Panc1 (cell line): ENCODE measurements at regions not wholly inside any gene's neighbourhood (a gene's known extent, or its start where the extent isn't known, plus 50 kb on each side); places are given as distances from the start of the nearest gene placed in this dataset.

Experiments used
- ATAC-seq: fragments of 200-7000 bp; cut with Tn5 transposase; 2 replicates; pipeline ENCODE4 v1.9.1; 2020; ENCODE audit warnings: mild to moderate bottlenecking, moderate library complexity
- BruUV-seq: library from RNA; stranded (reverse); fragments of 400-500 nt; replicated peaks from 2 replicates; lab custom pipeline; 2021; lab: Mats Ljungman, UMichigan
- CTCF ChIA-PET: fragments of 300-600 bp; sonication (Branson Sonifier 250); formaldehyde crosslinking; loops from one replicate; lab custom pipeline; 2022; ENCODE audit warnings: antibody characterized with exemption; lab: Charles Lee
- POLR2A ChIA-PET: fragments of 300-600 bp; sonication (Branson Sonifier 250); formaldehyde crosslinking; loops from one replicate; lab custom pipeline; 2022; ENCODE audit warnings: antibody characterized with exemption; lab: Charles Lee
- DNase-seq: peaks from one replicate; pipeline ENCODE4 v3.0.0-alpha.2; 2010; ENCODE audit warnings: low read depth, low spot score
- H3K27ac ChIP-seq: 2 replicates; pipeline ENCODE4 v1.5.1; 2011; ENCODE audit warnings: mild to moderate bottlenecking, low read length, inconsistent platforms
- H3K27me3 ChIP-seq: fragments of 200-500 bp; sonication (Bioruptor generic); 2 replicates; pipeline ENCODE4 v1.6.0; 2014; ENCODE audit warnings: low read length, inconsistent platforms; ENCODE audit not compliant: control insufficient read depth, insufficient read depth
- H3K36me3 ChIP-seq: fragments of 200-500 bp; sonication (Bioruptor generic); 2 replicates; pipeline ENCODE4 v1.5.1; 2014; ENCODE audit warnings: inconsistent platforms, mild to moderate bottlenecking, low read length, moderate library complexity; ENCODE audit not compliant: control insufficient read depth, insufficient read depth
- H3K4me1 ChIP-seq: 2 replicates; pipeline ENCODE4 v1.5.1; 2011; ENCODE audit warnings: inconsistent platforms, mild to moderate bottlenecking, low read length, moderate library complexity; ENCODE audit not compliant: control insufficient read depth, insufficient read depth
- H3K4me3 ChIP-seq, 2 experiments: 2 replicates each; pipeline ENCODE4 v1.5.1; 2011 to 2012; ENCODE audit warnings: low read depth in 2 of 2, low read length in 2 of 2, mild to moderate bottlenecking in 2 of 2, inconsistent platforms in 1 of 2, moderate library complexity in 1 of 2
- H3K9me3 ChIP-seq: fragments of 200-500 bp; sonication (Bioruptor generic); 2 replicates; pipeline ENCODE4 v1.5.1; 2014; ENCODE audit warnings: low read depth, mild to moderate bottlenecking, inconsistent platforms, low read length, moderate library complexity; ENCODE audit not compliant: control insufficient read depth, insufficient read depth
- CTCF ChIP-seq: fragments of 450-650 bp; IDR thresholded peaks from 2 replicates; pipeline ENCODE4 v1.5.1; 2017; ENCODE audit warnings: mild to moderate bottlenecking
- POLR2AphosphoS5 ChIP-seq: IDR thresholded peaks from 2 replicates; pipeline ENCODE4 v1.6.1; 2012; ENCODE audit warnings: mild to moderate bottlenecking, low read depth, low read length, moderate library complexity
- REST ChIP-seq, 2 experiments: IDR thresholded peaks; 2 replicates each; pipeline ENCODE4 v1.6.1; 2011 to 2012; ENCODE audit warnings: low read depth in 2 of 2, control low read depth in 1 of 2, low read length in 1 of 2, mild to moderate bottlenecking in 1 of 2, moderate library complexity in 1 of 2; ENCODE audit not compliant: insufficient read depth in 1 of 2
- SIN3A ChIP-seq: IDR thresholded peaks from 2 replicates; pipeline ENCODE4 v1.6.1; 2012; ENCODE audit warnings: low read depth, mild to moderate bottlenecking, low read length, moderate library complexity, borderline replicate concordance; ENCODE audit not compliant: insufficient read depth
- TCF7L2 ChIP-seq: IDR thresholded peaks from 2 replicates; pipeline ENCODE4 v1.6.1; 2011; ENCODE audit warnings: mild to moderate bottlenecking, low read depth, low read length, inconsistent platforms
- in situ Hi-C: cut with HindIII; loops from 2 replicates; pipeline ENCODE4 v1.10.0; 2016; ENCODE audit warnings: low sequenced_read_pairs, low pct_unique_long_range_greater_than_20kb
- intact Hi-C: fragments of 100-400 bp; cut with micrococcal nuclease; formaldehyde crosslinking; loops from one replicate; pipeline ENCODE4 v1.10.0; 2022; ENCODE audit not compliant: unreplicated experiment

DNA sequence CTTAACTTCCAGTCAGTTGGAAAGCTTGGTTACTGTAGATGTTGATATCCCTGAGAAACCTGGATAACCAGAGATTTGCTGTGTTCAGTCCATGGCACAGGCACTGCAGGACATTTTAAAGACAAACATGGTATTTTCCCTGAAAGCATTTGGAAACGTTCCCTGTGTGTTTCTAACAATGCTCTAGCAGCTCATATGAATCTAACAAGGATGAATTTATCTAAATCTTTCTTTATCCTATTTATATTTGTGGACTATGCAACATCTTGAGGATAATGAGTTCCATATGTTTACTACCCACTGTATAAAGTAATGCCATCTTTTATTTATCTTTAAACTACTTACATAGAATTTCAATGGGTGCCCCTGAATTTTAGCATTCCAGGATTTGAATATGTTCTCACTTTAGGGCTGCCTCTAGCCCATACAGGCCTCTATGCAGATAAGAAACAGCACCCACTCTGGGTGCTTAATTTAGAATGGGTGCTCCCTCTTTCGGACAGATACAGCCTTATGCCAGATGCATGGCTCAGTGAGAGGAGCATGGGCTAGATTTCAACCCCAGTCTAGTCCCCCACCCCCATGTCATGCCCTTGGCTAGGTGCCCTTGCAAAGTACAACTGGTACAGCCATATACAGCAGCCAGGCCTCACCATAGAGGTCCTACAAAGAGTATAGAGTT, 50.6 kb upstream of the NEMP2 start:
- intact Hi-C loops = no loop called here
- H3K9me3 ChIP-seq = no peaks in the 10 kb centered on the region
- ATAC-seq (no peak), DNase-seq (no peak)
- ChIA-PET CTCF (interaction anchor here (0.7 kb wide), 1 partner anchor 458 kb away, joined by 10 read pairs; no protein-coding TSS in a partner anchor), POLR2A (no interaction called here)
- TF ChIP-seq SIN3A (no peak), TCF7L2 (no peak), CTCF (no peak), REST (IDR thresholded peaks at IDR 0.05; ENCODE audit: insufficient read depth in 1 of 2, low read depth in 2 of 2, low read length in 1 of 2) (no peak), POLR2AphosphoS5 (no peak)
- H3K27me3 ChIP-seq = no peaks in the 10 kb centered on the region
- H3K36me3 ChIP-seq = no peaks in the 10 kb centered on the region; the same call in 1 of the 2 replicates
- no TSS peak for BruUV-seq
- in situ Hi-C loops = no loop called here
- no peak overlapping the region for H3K4me3 ChIP-seq
- H3K4me1 ChIP-seq = no peaks in the 10 kb centered on the region; the same call in 1 of the 2 replicates
- H3K27ac ChIP-seq = no peak overlapping the region

- BruUV-seq = no TSS peak
- Histone ChIP-seq H3K9me3 (no peaks in the 10 kb centered on the region), H3K27ac (no peak overlapping the region), H3K4me3 (no peak overlapping the region), H3K4me1 (no peaks in the 10 kb centered on the region; the same call in 1 of the 2 replicates), H3K36me3 (no peaks in the 10 kb centered on the region; the same call in 1 of the 2 replicates), H3K27me3 (no peaks in the 10 kb centered on the region)
- in situ Hi-C loops (no loop called here), intact Hi-C loops (no loop called here)
- CTCF ChIA-PET = no interaction called here
- POLR2A ChIA-PET = no interaction called here
- ATAC-seq (no peak), DNase-seq (no peak)
- TF ChIP-seq REST (IDR thresholded peaks at IDR 0.05; ENCODE audit: insufficient read depth in 1 of 2, low read depth in 2 of 2, low read length in 1 of 2) = no peak
- no peak for TF ChIP-seq CTCF
- no peak for TF ChIP-seq SIN3A
- no peak for TF ChIP-seq POLR2AphosphoS5
- TF ChIP-seq TCF7L2 = no peak
These were observed 52.6 kb upstream of the NEMP2 start for GRCh38 chr2:190587106-190587505.
